GM18861 (cell line): ENCODE measurements at regions not wholly inside any gene's neighbourhood (a gene's known extent, or its start where the extent isn't known, plus 50 kb on each side); places are given as distances from the start of the nearest gene placed in this dataset.
"Not testable (repeated sequence)": the region's sequence is repeated elsewhere in the genome, so short reads cannot be mapped to it uniquely, and the experiment has no call there.

Source experiments
- ATAC-seq: cut with Tn5 transposase; IDR thresholded peaks from one replicate; pipeline ENCODE4 v1.9.1; 2021; ENCODE audit not compliant: unreplicated experiment

- no peak for ATAC-seq
These were observed 189.9 kb upstream of the NDUFV2 start for GRCh38 chr18:8912348-8913326.

GRCh38 chr18:8913606-8914403, 188.7 kb upstream of the NDUFV2 start:
- ATAC-seq = not testable (repeated sequence)

- ATAC-seq = not testable (repeated sequence)
These were observed 187.9 kb upstream of the NDUFV2 start for GRCh38 chr18:8914404-8915264.

GRCh38 chr18:8920856-8921787, 181.4 kb upstream of the NDUFV2 start:
- ATAC-seq = not testable (repeated sequence)

DNA sequence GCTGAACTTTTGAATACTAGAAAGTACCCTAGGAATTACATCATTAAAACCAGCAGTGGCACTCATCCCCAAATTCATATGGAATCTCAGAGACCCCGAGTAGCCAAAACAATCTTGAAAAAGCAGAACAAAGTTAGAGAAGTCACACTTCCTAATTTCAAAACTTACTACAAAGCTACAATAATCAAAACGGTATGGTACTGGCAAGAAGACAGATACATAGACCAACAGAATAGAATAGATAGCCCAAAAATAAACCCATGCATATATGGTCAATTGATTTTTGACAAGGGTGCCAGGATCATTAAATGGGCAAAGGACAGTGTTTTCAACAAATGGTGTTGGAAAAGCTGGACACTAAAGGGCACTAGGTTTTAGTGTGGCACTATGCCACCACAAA, 176.0 kb upstream of the NDUFV2 start:
- ATAC-seq = no peak

DNA sequence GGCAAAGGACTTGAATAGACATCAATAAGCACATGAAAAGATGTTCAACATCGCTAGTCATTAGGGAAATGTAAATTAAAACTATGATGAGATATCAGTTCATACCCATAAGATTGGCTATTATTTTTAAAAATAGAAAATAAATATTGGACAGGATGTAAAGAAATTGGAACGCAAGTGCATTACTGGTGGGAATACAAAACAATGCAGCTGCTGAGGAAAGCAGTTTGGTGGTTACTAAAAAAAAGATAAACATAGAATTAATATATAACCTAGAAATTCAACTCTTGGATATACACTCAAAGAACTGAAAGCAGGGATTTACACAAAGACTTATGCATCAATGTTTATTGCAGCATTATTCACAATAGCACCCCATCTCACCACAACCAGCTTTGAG, 174.5 kb upstream of the NDUFV2 start:
- ATAC-seq = no peak

- no peak for ATAC-seq
These were observed 173.4 kb upstream of the NDUFV2 start for GRCh38 chr18:8928847-8929780.

GRCh38 chr18:8930990-8931616, 171.4 kb upstream of the NDUFV2 start:
- ATAC-seq = no peak

DNA sequence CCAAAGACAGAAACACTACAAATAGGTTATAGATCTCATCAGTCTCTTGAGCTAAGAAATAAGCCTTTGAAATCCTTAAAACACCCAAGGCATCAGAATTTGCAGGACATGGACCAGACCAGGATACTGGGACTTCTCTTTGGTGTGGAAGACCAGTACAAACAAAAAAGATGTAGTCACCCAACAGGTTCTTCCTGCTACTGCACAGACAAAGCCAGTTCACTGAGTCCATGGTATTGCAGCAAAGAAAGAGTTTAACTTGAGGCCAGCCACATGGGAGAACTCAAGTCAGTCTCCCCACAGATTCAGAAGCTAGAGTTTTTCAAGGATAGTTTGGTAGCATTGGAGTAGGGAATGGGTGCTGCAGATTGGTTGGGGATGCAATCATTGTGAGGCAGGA, 169.6 kb upstream of the NDUFV2 start:
- no peak for ATAC-seq

DNA sequence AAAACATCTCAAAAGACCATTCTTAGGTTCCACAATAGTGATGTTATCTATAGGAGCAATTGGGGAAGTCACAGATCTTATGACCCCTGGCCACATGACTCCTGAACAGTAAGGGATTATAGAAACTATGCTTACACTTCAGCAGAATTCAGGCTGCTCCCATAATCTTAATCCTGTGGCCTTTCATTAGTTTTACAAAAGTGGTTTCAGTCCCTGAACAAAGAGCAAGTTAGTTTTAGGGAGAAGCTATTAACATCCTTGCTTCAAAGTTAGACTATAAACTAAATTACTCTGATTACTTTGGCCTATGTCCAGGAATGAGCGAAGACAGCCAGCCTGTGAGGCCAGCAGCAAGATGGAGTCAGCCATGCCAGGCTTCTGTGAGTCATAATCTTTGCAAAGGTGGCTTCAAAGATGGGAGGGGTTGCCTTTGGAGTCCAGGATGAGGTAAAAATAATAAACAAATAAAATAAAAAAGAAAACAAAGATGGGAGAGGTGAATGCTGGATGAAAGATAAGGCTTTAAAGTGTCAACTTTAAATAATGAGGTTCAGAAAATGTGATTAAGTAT, 168.7 kb upstream of the NDUFV2 start:
- no peak for ATAC-seq

DNA sequence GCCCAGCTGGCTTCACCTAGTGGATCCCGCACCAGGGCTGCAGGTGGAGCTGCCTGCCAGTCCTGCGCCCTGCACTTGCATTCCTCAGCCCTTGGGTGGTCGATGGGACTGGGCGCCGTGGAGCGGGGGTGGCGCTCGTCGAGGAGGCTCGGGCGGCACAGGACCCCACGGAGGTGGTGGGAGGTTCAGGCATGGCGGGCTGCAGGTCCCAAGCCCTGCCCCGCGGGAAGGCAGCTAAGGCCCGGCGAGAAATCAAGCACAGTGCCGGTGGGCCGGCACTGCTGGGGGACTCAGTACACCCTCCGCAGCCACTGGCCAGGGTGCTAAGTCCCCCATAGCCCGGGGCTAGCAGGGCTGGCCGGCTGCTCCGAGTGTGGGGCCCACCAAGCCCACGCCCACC, 167.2 kb upstream of the NDUFV2 start:
- not testable (repeated sequence) for ATAC-seq

GRCh38 chr18:8936619-8937018, 165.9 kb upstream of the NDUFV2 start:
- ATAC-seq = no peak

- ATAC-seq = no peak
These were observed 165.1 kb upstream of the NDUFV2 start for GRCh38 chr18:8937160-8938094.

- ATAC-seq = no peak
These were observed 163.7 kb upstream of the NDUFV2 start for GRCh38 chr18:8938817-8939216.

GRCh38 chr18:8942021-8942908, 160.2 kb upstream of the NDUFV2 start:
- no peak for ATAC-seq
